GM19238 (cell line): ENCODE measurements at regions not wholly inside any gene's neighbourhood (a gene's known extent, or its start where the extent isn't known, plus 50 kb on each side); places are given as distances from the start of the nearest gene placed in this dataset.
"Not testable (repeated sequence)": the region's sequence is repeated elsewhere in the genome, so short reads cannot be mapped to it uniquely, and the experiment has no call there.

ENCODE experiments used
- DNase-seq: peaks from one replicate; pipeline ENCODE4 v3.0.0; 2011; ENCODE audit warnings: low spot score; ENCODE audit not compliant: insufficient read length

DNA sequence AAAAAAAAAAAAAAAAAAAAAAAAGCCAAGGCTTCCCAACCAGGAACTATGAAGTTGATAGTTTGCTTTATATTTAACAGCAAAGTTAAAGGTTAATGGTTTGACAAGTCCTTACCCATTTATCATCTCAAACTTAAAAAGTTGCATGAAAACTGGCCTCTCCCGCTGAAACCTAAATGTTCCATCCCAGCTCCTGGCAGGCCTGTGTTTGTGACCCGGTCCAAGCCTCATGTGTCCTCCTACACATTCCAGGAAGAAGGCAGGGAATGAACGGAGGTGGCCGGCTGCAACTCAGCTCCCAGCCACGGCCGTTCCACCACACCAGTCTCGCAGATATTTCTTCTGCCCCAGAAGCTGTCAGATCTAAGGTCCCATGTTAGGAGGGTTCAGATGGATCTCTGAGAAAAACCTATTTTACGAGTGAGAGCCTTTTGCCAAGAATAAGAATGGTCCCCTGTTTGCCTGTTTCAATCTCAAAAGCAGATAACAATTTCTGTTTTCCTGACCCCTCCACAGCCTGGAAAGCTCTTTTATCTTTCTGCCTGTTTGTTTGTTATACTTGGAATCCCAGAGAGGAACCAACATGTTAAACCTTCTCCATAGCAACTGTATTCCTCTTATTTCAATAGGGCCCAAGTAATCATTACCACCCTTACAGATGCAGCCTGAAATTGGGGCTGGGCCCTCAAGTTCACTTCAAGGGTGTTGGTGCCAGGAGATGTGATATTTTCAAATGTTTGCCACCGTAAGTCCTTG is 56.5 kb downstream of the KCTD12 start:
- DNase-seq, result no peak

DNA sequence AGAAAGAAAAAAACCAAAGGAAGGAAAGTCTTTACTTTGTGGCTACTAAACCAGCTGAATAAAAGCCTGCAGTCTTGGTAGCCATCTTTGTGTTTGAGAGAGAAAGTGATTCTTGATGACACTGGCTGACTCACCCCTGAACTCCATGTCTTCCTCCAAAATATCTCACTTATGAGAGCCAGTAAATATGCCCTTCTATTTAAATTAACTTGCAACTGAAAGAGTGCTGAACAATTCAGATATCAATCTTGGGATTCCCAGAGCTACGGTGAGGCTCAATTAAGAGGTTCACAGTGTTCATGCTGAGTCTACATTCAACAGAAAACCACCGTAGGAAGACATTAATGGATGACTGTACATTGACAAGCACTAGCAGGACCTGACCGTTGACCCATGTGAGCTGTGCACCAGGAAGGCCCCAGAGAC is 57.9 kb downstream of the KCTD12 start:
- DNase-seq, result no peak

DNA sequence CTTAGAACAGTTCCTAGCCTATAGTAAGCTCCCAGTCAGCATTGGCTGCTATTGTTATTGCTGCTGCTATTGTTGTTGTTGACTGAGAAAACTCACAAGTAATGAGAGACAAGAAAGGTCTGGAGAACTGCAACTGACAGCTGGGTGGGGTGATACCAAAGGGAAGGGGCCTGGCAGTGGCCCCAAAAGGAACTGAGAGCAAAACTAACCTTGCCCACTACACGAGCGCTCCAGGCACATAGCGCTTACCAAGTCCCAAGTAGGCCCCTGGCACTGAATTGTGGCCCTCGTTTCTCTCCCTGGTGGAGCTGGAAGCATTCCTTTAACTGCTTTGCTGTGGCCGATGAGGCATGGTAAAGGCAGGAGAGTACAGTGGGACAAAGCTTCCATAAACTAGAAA is 59.7 kb downstream of the KCTD12 start:
- DNase-seq, result no peak

DNA sequence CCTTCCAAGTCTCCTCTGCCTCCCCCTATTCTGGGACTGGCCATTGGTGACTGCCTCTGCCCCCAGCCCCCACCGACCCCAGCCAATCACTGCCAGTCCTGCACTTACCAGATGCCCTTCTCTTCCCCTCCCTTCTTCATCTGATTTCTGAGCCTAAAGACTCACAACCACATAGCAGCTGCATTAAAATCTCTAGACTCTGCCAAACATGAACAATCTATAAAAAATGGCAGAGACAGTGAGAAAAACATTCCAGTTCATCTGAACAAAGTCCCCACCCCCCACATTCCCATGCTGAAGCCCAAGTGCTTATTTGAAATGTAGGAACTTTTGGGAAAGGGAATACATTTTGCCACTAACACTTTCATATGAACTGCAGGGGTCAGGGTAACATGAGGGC is 60.8 kb downstream of the KCTD12 start:
- DNase-seq, result no peak

DNA sequence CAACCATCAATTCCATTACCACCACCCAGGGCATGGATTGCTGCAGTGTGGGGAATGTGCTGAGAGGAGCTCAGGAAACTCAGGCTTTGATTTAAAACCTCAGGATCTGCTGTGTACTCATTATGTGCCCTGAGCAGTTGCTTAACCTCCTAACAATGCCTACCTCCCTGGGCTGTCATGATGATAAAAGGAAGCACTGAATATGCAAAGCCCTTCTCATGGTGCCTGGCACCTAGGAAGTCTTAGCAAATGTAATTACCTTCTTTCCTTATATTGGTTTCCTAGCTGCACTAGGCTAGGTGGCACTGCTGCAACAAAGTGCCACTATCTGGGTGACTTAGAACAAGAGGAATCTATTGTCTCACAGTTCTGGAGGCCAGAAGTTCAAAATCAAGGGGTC is 62.2 kb downstream of the KCTD12 start:
- DNase-seq, result no peak

DNA sequence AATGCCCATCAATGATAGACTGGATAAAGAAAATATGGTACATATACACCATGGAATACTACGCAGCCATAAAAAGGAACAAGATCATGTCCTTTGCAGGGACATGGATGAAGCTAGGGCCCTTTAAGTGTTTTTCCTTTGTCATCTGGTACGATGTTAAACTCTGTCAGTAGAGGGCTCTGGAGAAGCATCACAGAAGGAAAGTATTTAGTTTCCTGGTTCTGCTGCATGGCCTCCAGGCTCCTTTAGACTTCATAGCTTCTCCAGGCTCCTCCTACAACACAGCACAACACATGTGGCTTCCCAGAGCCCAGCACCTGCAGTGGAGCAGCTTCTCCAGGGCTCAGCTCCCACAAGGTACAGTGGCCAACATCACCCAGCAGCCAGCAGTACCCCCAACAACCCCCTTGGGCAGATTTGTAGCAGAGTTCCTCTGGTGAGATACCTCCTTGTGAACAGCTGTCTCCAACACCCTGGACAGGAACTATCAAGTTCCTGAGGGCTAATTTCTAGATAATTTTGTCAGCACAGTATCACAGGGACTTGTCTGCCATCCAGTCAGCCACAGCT is 63.4 kb downstream of the KCTD12 start:
- DNase-seq, result no peak

DNA sequence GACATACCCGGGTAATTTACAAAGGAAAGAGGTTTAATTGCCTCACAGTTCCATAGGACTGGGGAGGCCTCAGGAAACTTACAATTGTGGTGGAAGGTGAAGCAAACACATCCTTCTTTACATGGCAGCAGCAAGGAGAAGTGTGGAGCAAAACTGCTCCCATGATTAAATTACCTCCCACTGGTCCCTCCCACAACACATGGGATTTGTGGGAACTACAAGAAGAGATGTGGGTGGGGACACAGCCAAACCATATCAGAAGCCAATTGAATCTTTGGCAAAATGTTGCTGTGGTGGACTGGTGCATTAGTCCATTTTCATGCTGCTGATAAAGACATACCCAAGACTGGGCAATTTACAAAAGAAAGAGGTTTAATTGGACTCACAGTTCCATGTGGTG is 65.0 kb downstream of the KCTD12 start:
- DNase-seq, result not testable (repeated sequence)

DNA sequence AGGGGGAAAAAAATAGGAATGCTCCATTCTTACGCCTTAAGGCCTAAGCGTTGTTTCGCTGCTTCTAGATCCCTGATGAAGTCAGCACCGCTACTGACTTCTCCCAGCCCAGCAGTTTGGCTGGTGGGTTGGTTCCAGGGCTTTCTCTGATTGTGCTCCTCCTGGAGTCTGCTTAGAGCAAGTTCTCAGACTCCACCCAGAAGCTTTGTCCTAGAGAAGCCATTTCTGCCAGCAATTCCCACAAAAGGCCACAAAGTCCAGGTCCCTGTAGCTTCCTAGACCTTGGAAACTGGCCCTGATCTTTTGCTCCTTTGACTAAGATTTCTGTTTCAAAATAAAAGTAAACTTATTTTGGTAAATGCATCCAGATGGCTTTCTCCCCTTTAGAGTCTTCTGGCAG is 65.4 kb downstream of the KCTD12 start:
- no peak for DNase-seq

DNA sequence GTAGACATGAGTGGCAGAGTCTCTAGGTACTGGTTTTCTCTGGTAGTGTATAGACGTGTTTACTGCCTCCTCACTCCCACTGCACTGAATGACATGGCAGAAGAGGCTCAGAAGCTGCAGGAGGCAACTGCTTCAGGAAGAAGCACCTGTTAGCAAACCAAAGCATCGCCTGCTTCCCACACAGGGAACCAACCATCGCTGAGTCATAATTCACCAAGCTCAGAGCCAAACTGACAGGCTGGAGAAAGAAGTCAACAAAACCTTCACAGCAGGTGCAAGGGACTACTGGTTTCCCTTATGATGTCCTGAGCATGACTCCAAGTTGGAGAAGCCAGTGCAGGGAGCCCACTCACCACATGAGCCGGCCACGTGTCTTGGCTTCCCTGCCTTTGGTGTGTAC is 69.8 kb downstream of the KCTD12 start:
- no peak for DNase-seq

DNA sequence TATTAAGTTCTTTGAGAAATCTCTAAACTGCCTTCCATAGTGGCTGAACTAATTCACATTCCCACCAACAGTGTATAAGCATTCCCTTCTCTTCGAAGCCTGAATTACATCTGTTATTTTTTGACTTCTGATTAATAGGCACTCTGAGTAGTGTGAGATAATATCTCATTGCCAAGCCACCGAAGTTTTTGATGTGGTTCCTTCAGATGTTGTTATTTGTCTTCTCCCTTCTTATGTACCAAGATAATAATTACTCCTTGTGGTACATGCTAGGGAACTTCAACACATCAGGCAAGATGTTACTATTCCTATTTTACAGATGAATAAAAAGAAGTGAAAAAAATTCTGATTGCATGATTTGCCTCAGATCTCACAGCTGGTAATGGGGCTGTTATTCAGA is 70.9 kb downstream of the KCTD12 start:
- no peak for DNase-seq

DNA sequence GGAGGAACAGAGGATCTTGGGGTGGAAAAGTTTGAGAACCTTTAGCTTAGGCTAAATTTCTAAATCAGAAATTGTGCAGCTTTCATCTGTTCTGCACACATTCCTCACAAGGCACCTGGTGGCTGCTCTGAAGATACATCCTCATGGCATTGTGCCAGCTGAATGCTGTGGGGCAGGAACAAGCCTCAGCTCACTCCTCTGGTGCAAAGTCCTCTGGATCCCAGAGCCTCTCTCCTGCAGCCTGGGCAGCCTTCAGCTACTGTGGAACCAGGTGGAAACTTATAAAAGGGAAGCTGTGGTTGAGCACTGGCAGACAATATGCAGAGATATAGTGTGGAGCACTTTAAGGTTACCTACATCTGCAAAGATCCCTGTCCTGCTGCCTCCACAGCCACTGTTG is 72.3 kb downstream of the KCTD12 start:
- no peak for DNase-seq

DNA sequence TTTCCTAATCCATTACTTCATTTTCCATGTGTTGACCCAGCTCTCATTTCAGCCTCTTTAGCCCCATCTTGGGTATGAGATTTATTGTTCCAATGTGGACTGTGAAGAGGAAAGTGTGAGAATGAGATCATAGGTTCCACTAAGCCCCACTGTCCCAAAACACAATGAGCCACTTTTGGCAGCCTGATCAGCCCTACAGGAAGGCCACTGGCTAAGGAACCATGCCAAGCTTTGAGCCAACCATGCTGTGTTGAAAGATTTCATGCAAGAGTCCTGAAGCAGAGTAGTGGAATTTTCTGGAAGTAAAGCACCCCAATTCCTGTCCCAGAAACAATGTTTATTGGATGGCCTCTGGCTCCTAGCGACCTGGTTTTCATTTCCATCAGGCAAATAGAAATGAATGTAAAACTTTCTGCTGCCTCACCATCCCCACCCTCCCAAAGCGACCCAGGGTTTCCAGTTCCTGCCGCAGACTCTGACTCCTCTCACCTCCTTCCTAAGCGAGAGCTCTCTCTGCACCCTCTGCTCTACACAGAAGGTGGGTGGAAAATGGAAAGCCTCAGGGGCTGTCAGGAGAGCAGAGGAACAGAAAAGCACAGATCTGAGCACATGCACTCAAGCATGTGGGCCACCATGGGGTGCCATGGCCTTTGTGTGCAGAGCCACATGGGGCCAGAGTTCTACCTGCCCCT is 73.1 kb downstream of the KCTD12 start:
- no peak for DNase-seq

DNA sequence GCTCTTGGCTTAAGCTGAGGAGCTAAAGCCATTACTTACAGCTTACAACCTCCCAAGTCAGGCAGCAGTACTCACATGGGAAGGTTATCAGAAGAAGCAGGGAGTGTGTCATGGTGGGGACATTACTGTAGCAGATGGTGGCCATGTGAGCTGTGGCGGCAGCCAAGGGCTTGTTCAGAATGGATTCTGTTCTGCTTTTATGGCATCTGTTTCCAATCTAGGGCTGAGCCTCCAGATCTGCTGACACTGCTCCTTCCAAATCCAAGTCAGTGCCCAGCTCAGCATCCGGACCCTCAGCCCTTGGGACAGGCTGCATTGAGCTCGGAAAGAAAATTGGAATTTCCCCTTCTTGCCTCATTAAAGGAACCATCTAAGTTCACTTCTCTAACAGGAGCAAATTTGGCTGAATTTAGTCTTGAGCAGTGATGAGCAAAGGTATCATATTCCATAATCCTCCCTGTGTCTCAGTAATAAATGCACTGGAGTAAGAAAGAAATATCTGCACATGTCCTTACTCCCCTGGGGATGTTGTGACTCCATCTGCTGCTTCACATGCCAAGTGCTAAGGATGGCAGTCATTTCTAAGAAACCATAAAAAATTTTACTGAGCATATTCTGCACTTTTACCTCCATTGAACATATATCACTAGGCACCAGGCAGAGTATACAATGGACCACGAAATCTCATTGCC is 73.9 kb downstream of the KCTD12 start:
- no peak for DNase-seq

DNA sequence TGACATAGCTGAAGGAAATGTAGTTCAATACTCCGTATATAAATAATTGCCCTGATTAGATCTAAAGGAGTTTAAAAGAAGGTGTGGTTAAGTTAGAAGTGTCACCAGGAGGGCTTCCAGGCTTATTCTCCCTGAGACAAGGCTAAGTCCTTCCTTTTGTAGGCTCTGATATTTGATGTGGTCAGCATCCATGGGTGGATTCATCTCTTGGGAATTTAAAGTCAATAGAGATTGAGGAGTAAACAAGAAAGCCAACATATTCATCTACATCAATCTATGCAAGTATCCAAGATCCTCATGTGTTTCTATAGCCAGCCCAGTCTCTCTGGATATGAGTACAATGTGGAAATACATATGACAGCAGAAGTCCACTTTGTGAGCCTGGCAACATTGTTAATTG is 76.8 kb downstream of the KCTD12 start:
- DNase-seq, result no peak

DNA sequence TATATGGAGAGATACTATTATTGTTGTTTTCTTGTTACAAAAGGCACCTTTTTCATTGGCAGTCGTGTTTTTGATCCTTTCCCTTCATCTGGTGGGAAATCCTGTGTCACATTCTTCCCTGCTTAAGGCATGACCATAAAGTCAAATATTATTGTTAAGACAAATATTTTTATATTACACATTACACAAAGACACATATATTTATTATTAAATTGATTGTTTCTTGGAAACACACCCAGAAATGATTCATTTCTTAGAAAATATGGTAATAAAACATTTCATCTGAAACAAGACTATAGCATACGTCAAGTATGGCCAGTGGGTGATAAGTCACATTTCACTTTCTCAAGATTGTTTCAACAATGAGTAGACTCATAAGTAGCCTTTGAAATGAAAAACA is 77.3 kb downstream of the KCTD12 start:
- no peak for DNase-seq

DNA sequence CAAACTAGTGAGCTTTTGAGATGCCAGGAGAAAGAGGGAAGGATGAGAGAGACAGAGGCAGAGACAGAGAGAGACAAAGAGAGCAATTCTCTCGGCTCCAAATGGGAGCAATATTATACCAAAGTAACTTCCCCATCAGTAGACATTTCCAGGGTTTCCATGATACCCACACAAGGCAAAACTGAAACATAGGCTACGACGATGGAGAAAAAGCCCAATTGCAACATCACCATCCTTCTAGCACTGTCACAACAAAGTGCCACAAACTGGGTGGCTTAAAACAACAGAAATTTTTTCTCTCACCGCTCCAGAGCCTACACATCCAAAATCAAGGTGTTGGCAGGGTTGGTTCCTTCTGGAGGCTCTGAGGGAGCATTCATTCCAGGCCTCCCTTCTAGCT is 81.4 kb downstream of the KCTD12 start:
- no peak for DNase-seq

DNA sequence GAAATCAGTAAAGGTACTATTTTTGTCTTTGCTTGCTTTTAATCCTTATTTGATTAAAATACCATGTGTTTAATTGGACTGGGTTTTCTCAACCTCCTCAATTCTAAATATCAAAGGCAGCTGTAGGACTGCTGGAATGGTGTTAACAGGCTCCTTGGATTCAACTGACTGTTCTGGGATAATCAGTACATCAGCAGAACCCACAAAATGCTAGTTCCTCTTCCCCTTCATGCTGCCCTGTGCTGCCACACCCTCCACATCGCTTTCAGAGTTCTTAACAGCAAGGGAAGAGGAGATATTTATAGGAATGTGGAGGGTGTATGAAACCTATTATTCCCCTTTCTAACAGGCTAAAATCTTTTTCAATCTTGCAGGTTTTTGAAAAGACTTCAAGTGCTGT is 82.4 kb downstream of the KCTD12 start:
- no peak for DNase-seq

DNA sequence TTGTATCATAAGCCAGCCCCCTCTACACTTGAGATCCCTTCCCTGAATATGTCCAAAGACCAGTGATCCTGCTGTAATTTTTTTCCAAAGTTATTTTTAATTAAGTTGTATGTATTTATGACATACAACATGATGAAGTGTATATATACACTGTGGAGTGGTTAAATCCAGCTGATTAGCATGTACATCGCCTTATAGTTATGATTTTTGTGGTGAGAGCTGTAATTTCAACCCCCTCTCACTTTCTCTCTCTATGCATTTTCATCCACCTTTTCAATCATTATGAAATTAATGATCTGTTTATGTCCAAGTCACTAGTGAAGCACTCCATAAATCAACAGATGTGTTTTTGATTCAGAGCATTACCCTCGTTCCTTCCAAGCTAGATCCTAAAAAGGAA is 85.3 kb downstream of the KCTD12 start:
- DNase-seq, result no peak

DNA sequence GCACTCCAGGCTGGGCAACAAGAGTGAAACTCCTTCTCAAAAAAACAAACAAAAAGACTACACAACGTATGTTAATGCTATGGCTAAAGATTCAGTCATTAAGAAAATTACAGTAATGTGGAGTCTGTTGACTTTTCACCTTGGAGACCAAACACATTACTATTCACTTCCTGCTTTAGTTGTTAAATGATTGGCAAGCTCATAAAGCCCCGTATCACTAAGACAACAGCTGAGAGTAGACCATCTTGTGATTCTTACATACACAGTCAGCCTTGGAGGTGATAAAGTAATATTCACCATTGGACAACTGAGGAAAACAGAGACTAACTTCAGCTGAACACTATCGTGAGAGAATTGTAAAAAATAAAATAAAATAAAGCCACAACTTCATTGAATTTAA is 86.5 kb downstream of the KCTD12 start:
- no peak for DNase-seq

DNA sequence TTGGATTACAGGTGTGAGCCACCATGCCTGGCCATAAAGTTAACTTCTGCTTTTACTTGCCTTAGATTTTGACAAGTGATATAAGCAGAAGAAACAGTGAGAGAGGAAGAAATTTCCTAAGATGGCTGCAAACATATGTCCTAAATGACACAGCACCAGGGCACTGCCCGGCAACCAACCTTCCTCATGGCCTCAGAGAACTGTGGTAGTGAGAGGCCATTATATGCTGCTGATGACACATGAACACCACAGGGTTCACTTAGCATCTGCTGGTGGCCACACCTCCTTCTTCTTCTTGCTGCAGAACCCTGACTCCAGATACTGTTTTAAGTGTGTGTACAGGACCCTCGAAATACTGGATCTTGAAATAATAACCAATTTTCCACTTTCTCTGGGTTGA is 88.2 kb downstream of the KCTD12 start:
- DNase-seq, result no peak

DNA sequence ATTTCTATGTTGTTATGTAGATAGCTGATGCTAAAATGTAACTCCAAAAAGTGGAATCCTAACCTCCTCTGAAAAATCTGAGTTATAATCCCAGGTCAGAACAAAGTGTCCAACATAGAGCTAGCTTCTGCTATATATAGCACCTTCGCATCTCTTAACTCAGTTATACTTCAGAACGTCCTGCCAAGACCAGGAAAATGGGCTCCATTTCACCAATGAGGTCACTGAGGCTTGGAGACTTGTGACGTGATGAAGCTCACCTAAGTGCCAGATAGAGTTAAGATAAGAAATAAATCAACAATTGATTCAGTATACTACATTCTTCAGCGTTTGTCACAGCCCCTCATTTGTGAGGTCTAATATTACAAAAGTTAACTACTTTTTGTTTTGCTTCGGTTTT is 88.8 kb downstream of the KCTD12 start:
- no peak for DNase-seq

DNA sequence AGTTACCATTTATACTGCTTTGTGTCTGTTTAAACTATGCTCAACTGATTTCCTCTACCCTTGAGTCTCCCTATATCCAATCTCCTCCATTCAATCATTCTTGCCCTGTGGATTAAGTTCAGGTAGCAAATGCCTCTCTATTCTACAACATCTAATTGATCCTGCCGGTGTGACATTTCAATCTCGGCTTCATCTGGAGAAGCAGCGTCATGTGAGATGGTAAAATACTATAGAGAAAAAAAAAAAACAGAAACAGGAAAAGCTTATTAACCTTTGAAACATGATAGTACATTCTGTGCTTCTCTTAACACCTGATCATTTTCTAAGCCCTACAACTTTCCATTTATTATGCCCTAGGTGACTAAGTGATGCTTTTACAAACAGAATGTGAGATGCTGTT is 89.4 kb downstream of the KCTD12 start:
- no peak for DNase-seq
